SK-N-MC (cell line): ENCODE measurements at regions not wholly inside any gene's neighbourhood (a gene's known extent, or its start where the extent isn't known, plus 50 kb on each side); places are given as distances from the start of the nearest gene placed in this dataset.
A peak's percentile ranks its signal among the peaks of the same experiment; 100 is the strongest.
"Not testable (repeated sequence)": the region's sequence is repeated elsewhere in the genome, so short reads cannot be mapped to it uniquely, and the experiment has no call there.

Experiments
- DNase-seq: peaks from one replicate; pipeline ENCODE4 v3.0.0-alpha.2; 2011; ENCODE audit warnings: low read depth, low spot score
- H3K27ac ChIP-seq: fragments of 200-600 bp; sonication (generic); 2 replicates; pipeline ENCODE4 v1.5.1; 2016; ENCODE audit warnings: mixed run types
- H3K36me3 ChIP-seq: fragments of 200-600 bp; sonication (generic); 2 replicates; pipeline ENCODE4 v1.6.1; 2017; ENCODE audit warnings: antibody characterized with exemption, low read length, mixed read lengths; ENCODE audit not compliant: insufficient read depth
- H3K4me3 ChIP-seq: fragments of 200-600 bp; sonication (generic); 2 replicates; pipeline ENCODE4 v1.5.1; 2016
- H3K9ac ChIP-seq: fragments of 200-600 bp; sonication (generic); 2 replicates; pipeline ENCODE4 v1.8.0; 2017; ENCODE audit warnings: mixed run types, mixed read lengths; ENCODE audit not compliant: insufficient read length
- H3K9me3 ChIP-seq: fragments of 200-600 bp; sonication (generic); 2 replicates; pipeline ENCODE4 v1.6.1; 2017; ENCODE audit warnings: low read depth, mild to moderate bottlenecking, antibody characterized with exemption, low read length, moderate library complexity, mixed read lengths
- EZH2 ChIP-seq: fragments of 200-600 bp; sonication (generic); IDR thresholded peaks from one replicate; pipeline ENCODE4 v1.6.1; 2017; ENCODE audit warnings: antibody characterized with exemption
- FOXP2 ChIP-seq: optimal IDR thresholded peaks from 2 replicates; pipeline ENCODE3; 2011; ENCODE audit warnings: mild to moderate bottlenecking, moderate library complexity; ENCODE audit not compliant: insufficient read depth; ENCODE audit errors: extremely low read length, control extremely low read depth
- POLR2AphosphoS5 ChIP-seq: IDR thresholded peaks from 2 replicates; pipeline ENCODE4 v1.6.1; 2012; ENCODE audit warnings: mild to moderate bottlenecking, low read depth, low read length, borderline replicate concordance

DNA sequence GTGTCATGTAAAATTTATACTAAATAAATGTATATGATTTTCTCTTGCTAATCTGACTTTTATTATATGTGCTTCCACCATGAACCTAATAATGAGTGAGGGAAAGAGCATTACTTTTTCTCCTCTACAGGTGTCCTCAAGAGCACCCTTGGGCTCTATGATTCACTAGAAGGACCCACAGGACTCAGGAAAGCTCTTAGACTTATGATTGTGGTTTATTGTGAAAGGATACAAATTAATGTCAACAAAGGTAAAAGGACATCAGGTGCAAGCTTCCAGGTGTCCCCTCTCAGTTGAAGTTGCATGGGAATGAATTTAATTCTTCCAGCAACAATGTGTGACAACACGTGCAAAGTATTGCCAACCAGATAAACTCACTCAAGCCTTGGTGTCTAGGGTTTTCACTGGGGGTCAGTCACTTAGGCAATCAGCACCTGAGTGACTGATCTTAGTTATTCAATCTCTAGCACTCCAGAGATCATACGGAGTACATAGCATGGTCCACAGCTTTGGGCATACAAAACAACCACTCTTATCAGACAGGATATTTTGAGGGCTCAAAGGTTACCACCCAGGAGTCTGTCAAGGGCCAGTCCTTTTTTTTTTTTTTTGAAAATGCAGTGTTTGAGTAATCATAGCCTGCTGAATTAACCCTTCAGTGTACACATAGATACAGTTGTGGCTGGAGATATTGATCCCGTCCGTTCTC lies 1518.1 kb downstream of the KHDRBS2 start:
- H3K4me3 ChIP-seq, DNase-seq, H3K27ac ChIP-seq, H3K9me3 ChIP-seq, H3K9ac ChIP-seq, H3K36me3 ChIP-seq: not testable (repeated sequence)

- H3K27ac ChIP-seq, DNase-seq, H3K9ac ChIP-seq, H3K4me3 ChIP-seq, H3K36me3 ChIP-seq, H3K9me3 ChIP-seq: not testable (repeated sequence)
Measured at GRCh38 chr6:60765331-60765730, 1520.7 kb downstream of the KHDRBS2 start.

DNA sequence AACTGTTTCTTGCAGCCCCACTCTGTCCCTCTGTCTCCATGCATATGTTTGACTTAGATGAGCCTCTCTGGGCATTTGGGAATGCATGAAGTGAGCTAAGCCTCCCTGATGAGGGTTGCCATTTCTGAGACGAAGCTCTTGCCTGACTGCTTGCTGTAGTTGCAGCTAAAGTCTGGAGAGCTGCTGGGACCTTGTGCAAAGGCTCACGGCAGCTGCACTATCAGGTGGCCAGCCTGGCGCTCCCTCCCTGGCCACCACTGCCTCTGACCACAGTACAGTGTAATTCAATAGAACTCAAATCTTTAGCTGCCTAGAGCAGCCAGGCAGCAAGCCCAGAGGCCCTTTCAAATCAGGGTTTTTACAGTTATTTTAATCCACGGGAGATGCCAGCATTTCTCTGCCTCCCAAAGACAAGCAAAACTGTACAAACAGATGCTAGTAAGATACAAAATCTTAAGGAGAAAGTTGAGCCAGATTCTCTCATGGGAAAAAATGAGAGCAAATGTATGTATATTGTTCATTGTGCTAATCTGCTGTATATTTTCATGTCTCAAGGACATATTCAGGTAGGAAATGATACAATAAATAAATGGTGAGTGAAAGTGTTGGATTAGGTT lies 1522.5 kb downstream of the KHDRBS2 start:
- not testable (repeated sequence) for H3K9me3 ChIP-seq, DNase-seq, H3K36me3 ChIP-seq, H3K4me3 ChIP-seq, H3K9ac ChIP-seq, H3K27ac ChIP-seq

GRCh38 chr6:60760928-60761327 lies 1525.1 kb downstream of the KHDRBS2 start:
- H3K9ac ChIP-seq, H3K36me3 ChIP-seq, H3K27ac ChIP-seq, DNase-seq, H3K9me3 ChIP-seq, H3K4me3 ChIP-seq: not testable (repeated sequence)

DNA sequence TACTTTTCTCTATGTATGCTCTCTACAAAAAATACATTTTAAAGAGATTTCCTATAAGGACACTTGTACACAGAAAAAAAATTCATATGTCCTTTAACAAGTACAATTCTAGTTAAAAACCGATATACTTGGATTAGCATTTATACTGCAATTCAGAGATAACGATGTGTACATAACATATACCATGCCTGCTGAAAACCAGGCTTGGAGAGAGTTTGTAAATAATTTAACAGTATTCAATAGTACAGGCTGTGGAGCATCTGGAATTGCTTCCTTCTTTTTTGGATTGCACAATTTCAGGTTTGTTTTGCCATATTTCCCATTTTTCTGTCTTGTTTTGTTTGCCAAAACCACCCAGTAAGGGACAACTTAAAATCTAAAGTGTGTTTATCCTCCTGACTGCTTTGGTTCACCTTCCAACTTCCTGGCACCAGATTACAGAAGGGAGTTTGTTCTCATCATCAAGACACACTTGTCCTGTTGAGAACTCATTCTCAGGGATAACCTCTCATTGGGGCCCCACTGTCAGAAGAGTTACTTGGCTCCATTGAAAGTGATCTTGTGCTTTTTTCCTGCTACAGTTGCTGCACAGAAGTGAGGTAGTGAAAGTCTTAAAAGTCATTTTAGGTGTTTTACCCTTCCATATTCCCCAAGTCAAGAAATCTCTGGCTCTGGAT lies 1526.7 kb downstream of the KHDRBS2 start:
- H3K36me3 ChIP-seq, H3K9ac ChIP-seq, DNase-seq, H3K27ac ChIP-seq, H3K4me3 ChIP-seq, H3K9me3 ChIP-seq: not testable (repeated sequence)

- not testable (repeated sequence) for DNase-seq, H3K9me3 ChIP-seq, H3K27ac ChIP-seq, H3K9ac ChIP-seq, H3K36me3 ChIP-seq, H3K4me3 ChIP-seq
Measured at GRCh38 chr6:60758725-60759124, 1527.3 kb downstream of the KHDRBS2 start.

DNA sequence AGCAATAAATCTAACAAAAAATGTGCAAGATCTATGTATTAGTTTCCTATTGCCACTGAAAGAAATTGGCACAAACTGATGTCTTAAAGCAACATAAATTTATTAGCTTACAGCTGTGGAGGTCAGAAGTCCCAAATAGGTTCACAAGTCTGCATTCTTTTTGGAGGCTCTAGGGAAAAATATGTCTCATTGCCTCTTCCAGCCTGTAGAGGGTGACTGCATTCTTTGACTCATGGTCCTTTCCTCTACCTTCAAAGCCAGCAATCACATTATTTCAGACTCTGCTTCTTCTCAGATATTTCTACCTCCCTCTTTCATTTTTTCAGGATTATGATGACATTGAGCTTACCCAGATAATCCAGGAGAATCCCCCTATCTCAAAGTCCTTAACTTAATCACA lies 1531.1 kb downstream of the KHDRBS2 start:
- no peaks in the 10 kb centered on the region for H3K9me3 ChIP-seq
- no peaks in the 10 kb centered on the region for H3K36me3 ChIP-seq
- H3K9ac ChIP-seq, result no peak overlapping the region
- H3K4me3 ChIP-seq, result no peak overlapping the region
- DNase-seq, result no peak
- H3K27ac ChIP-seq, result no peak overlapping the region
- TF ChIP-seq FOXP2 (no peak), EZH2 (no peak), POLR2AphosphoS5 (no peak)

DNA sequence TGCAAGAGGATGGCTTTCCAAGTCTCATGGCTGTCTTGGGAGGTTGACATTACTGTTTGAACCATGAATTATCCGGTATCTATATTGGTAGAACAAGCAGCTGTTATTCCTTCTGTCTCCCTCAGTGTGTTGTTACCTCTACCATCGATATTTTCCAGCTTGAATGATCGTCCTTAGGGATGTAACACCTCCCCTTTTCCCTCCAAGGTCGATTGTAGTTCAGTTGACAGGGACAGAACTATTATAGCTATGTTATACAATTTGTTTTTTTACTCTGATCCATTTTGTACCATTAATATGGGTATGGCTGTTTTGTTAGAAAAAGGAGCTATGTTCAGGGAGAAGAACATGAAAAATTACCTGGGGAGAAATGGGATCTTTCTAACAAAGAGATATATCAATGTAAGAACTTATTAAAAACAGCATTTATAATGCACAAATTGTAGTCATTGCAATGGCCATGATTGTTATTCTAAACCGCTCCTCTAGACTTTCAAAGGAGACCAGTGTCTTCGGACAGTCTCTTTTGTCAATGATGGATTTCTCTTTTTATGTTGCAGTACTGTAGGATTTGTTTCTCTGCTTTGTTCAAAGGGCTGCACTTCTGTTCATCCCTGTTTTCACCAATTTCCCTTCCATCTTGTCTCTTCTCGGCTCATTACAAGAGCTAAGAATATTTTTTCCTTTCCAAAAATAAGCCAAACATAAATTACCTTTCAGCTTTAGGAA lies 1535.5 kb downstream of the KHDRBS2 start:
- not testable (repeated sequence) for H3K9me3 ChIP-seq, H3K36me3 ChIP-seq, H3K27ac ChIP-seq, H3K4me3 ChIP-seq, DNase-seq, H3K9ac ChIP-seq

GRCh38 chr6:60747765-60748556 lies 1538.1 kb downstream of the KHDRBS2 start:
- H3K9me3 ChIP-seq, H3K4me3 ChIP-seq, H3K36me3 ChIP-seq, H3K9ac ChIP-seq, H3K27ac ChIP-seq, DNase-seq: not testable (repeated sequence)

DNA sequence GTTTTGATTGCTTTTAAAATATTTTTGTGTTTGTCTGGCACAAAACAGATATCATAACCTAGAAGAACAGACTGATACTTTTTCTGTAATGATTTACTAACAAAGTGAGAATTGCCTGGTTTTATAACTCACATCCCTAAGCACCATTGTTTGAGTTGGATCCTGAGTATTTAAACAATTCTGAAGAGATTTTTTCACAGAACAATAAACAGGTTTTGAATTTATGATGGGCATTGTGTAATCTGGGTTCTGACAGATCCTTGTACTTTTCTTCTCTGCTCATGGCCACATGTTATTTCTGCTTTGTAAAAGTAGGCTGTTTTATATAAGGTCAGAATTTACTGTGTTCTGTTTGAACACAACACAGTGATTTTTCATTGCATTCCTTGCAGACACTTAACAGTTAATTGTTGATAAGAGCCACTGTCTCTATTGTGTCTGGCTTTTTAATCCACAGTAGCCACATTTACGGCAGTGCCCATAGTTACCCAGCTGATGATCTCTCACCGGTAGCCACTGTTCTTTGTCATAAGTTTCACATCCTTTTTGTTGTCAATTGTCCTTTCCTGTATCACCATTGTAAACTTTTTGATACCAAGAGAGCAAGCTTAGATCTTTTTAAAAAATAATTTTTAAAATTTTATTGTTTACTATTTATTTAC lies 1548.1 kb downstream of the KHDRBS2 start:
- H3K9me3 ChIP-seq, H3K9ac ChIP-seq, H3K27ac ChIP-seq, H3K36me3 ChIP-seq, DNase-seq, H3K4me3 ChIP-seq: not testable (repeated sequence)

DNA sequence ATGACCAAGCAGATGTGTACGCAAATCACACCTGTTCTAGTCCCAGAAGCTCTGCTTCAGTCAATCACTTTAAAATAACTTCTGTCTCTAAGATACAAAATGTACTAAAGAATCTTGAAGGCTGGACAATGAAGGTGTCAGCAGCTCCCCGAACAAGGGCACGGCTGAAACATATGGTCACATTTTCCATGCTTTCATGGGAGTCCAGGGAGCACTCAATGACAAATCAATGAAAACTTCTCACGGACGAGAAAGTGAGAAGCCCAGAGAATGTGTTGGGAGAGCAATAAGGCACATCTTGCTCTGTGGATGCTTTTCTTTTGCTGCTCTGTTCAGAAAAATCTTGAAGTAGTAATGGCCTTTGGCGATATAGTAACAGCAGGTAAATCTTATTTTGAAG lies 1548.7 kb downstream of the KHDRBS2 start:
- H3K9me3 ChIP-seq, H3K9ac ChIP-seq, H3K36me3 ChIP-seq, DNase-seq, H3K4me3 ChIP-seq, H3K27ac ChIP-seq: not testable (repeated sequence)

DNA sequence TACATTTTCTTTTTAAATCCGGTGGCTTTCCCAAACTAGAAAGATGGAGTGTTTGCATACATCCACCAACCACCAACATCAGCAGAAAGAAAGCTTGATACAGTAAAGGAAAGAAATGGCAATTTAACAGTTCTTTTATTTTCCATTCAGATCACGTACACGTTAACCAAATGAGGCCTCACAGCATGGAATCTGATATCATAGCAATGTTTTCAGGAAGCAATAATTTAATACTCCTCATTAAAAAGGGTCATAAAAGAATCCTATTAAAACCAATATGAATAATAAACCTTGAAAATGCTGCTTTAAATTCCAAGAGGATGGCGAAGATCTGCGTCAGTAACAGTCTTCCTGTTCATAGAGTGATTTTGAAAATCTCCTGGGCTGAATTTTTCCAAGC lies 1562.1 kb downstream of the KHDRBS2 start:
- H3K4me3 ChIP-seq, H3K36me3 ChIP-seq, H3K9ac ChIP-seq, H3K9me3 ChIP-seq, H3K27ac ChIP-seq: not testable (repeated sequence)
- DNase-seq, result peak; percentile 26
